ENCODE measurements at regions not wholly inside any gene's neighbourhood (a gene's known extent, or its start where the extent isn't known, plus 50 kb on each side); places are given as distances from the start of the nearest gene placed in this dataset.

- 94 to 95% methylated on average over 1 of the region's 1 CpG for WGBS, 2 donors
- Histone ChIP-seq H3K4me3 (replicated peaks in 1 of 3) (no peak overlapping the region), H3K9me3 (no peaks in the 10 kb centered on the region), H3K4me1 (no peaks in the 10 kb centered on the region), H3K36me3 (no peaks in the 10 kb centered on the region), H3K27me3 (no peaks in the 10 kb centered on the region), H3K27ac (no peak overlapping the region)
- no peak for DNase-seq
- TF ChIP-seq POLR2A (IDR thresholded peaks at IDR 0.05) (no peak), CTCF (IDR thresholded peaks at IDR 0.05) (no peak)
- intact Hi-C loops (cut with DNase I) = no loop called here
Observed at GRCh38 chr5:84831701-84832100, 447.0 kb upstream of the EDIL3 start.

- H3K27me3 ChIP-seq = no peaks in the 10 kb centered on the region
- TF ChIP-seq POLR2A (IDR thresholded peaks at IDR 0.05) = no peak
- no peak for TF ChIP-seq CTCF (IDR thresholded peaks at IDR 0.05)
- WGBS, 2 donors = 60 to 89% methylated on average over 4 to 25 of the region's 28 CpGs
- intact Hi-C loops (cut with DNase I) = no loop called here
- H3K36me3 ChIP-seq = no peaks in the 10 kb centered on the region
- no peaks in the 10 kb centered on the region for H3K4me1 ChIP-seq
- H3K27ac ChIP-seq = no peak overlapping the region
- no peaks in the 10 kb centered on the region for H3K9me3 ChIP-seq
- no peak overlapping the region for H3K4me3 ChIP-seq (replicated peaks in 1 of 3)
- no peak for DNase-seq
Observed at GRCh38 chr5:84830265-84830664, 445.6 kb upstream of the EDIL3 start.

- 59 to 70% methylated on average over 1 of the region's 1 CpG for WGBS, 2 donors
- Histone ChIP-seq H3K4me3 (replicated peaks in 1 of 3) (no peak overlapping the region), H3K27ac (no peak overlapping the region), H3K4me1 (no peaks in the 10 kb centered on the region), H3K9me3 (no peaks in the 10 kb centered on the region), H3K27me3 (no peaks in the 10 kb centered on the region), H3K36me3 (no peaks in the 10 kb centered on the region)
- no peak for DNase-seq
- intact Hi-C loops (cut with DNase I) = no loop called here
- TF ChIP-seq CTCF (IDR thresholded peaks at IDR 0.05) (no peak), POLR2A (IDR thresholded peaks at IDR 0.05) (no peak)
Observed at GRCh38 chr5:84825606-84826005, 440.9 kb upstream of the EDIL3 start.

- intact Hi-C loops (cut with DNase I) = no loop called here
- no peak for TF ChIP-seq CTCF (IDR thresholded peaks at IDR 0.05)
- no peak for TF ChIP-seq POLR2A (IDR thresholded peaks at IDR 0.05)
- Histone ChIP-seq H3K4me1 (no peaks in the 10 kb centered on the region), H3K36me3 (no peaks in the 10 kb centered on the region), H3K9me3 (no peaks in the 10 kb centered on the region), H3K4me3 (replicated peaks in 1 of 3) (no peak overlapping the region), H3K27ac (no peak overlapping the region), H3K27me3 (no peaks in the 10 kb centered on the region)
- no peak for DNase-seq
- 54 to 64% methylated on average over 3 of the region's 3 CpGs for WGBS, 2 donors
Observed at GRCh38 chr5:84821924-84822323, 437.2 kb upstream of the EDIL3 start.

- 81 to 89% methylated on average over 5 of the region's 5 CpGs for WGBS, 2 donors
- no peak for TF ChIP-seq POLR2A (IDR thresholded peaks at IDR 0.05)
- TF ChIP-seq CTCF (IDR thresholded peaks at IDR 0.05) = no peak
- no peak for DNase-seq
- Histone ChIP-seq H3K27ac (no peak overlapping the region), H3K4me3 (replicated peaks in 1 of 3) (no peak overlapping the region), H3K27me3 (no peaks in the 10 kb centered on the region), H3K9me3 (no peaks in the 10 kb centered on the region), H3K4me1 (no peaks in the 10 kb centered on the region), H3K36me3 (no peaks in the 10 kb centered on the region)
- intact Hi-C loops (cut with DNase I) = no loop called here
Observed at GRCh38 chr5:84817953-84818352, 433.3 kb upstream of the EDIL3 start.
